ENCODE measurements at regions not wholly inside any gene's neighbourhood (a gene's known extent, or its start where the extent isn't known, plus 50 kb on each side); places are given as distances from the start of the nearest gene placed in this dataset.

- no peak overlapping the region for H3K4me3 ChIP-seq (ENCODE audit: low read depth in 1 of 2, low read length in 2 of 2)
- no peaks in the 10 kb centered on the region for H3K36me3 ChIP-seq (ENCODE audit: insufficient read depth, low read length)
- H3K27ac ChIP-seq (ENCODE audit: low read depth, low read length): no peak overlapping the region
- H3K9ac ChIP-seq (ENCODE audit: low read length): no peak overlapping the region
- H3K4me1 ChIP-seq (ENCODE audit: insufficient read depth, low read length): no peaks in the 10 kb centered on the region
- H3K9me3 ChIP-seq (ENCODE audit: low read length): no peaks in the 10 kb centered on the region
- no peaks in the 10 kb centered on the region for H3K27me3 ChIP-seq (ENCODE audit: control insufficient read depth in 1 of 2, insufficient read depth in 2 of 2, low read length in 2 of 2)
Measured at GRCh38 chr13:59259165-59260000, 904.3 kb downstream of the DIAPH3 start.

- Histone ChIP-seq H3K27me3 (ENCODE audit: control insufficient read depth in 1 of 2, insufficient read depth in 2 of 2, low read length in 2 of 2) (no peaks in the 10 kb centered on the region), H3K9ac (ENCODE audit: low read length) (no peak overlapping the region), H3K4me3 (ENCODE audit: low read depth in 1 of 2, low read length in 2 of 2) (no peak overlapping the region), H3K36me3 (ENCODE audit: insufficient read depth, low read length) (no peaks in the 10 kb centered on the region), H3K27ac (ENCODE audit: low read depth, low read length) (no peak overlapping the region), H3K4me1 (ENCODE audit: insufficient read depth, low read length) (no peaks in the 10 kb centered on the region), H3K9me3 (ENCODE audit: low read length) (no peaks in the 10 kb centered on the region)
Measured at GRCh38 chr13:59261928-59262488, 901.7 kb downstream of the DIAPH3 start.

GRCh38 chr13:59263531-59263930 is 900.2 kb downstream of the DIAPH3 start:
- Histone ChIP-seq H3K9me3 (ENCODE audit: low read length) (no peaks in the 10 kb centered on the region), H3K36me3 (ENCODE audit: insufficient read depth, low read length) (no peaks in the 10 kb centered on the region), H3K4me1 (ENCODE audit: insufficient read depth, low read length) (no peaks in the 10 kb centered on the region), H3K9ac (ENCODE audit: low read length) (no peak overlapping the region), H3K27me3 (ENCODE audit: control insufficient read depth in 1 of 2, insufficient read depth in 2 of 2, low read length in 2 of 2) (no peaks in the 10 kb centered on the region), H3K27ac (ENCODE audit: low read depth, low read length) (no peak overlapping the region), H3K4me3 (ENCODE audit: low read depth in 1 of 2, low read length in 2 of 2) (no peak overlapping the region)

GRCh38 chr13:59266478-59267063 is 897.2 kb downstream of the DIAPH3 start:
- no peaks in the 10 kb centered on the region for H3K9me3 ChIP-seq (ENCODE audit: low read length)
- H3K4me3 ChIP-seq (ENCODE audit: low read depth in 1 of 2, low read length in 2 of 2): no peak overlapping the region
- no peaks in the 10 kb centered on the region for H3K27me3 ChIP-seq (ENCODE audit: control insufficient read depth in 1 of 2, insufficient read depth in 2 of 2, low read length in 2 of 2)
- no peak overlapping the region for H3K9ac ChIP-seq (ENCODE audit: low read length)
- H3K36me3 ChIP-seq (ENCODE audit: insufficient read depth, low read length): no peaks in the 10 kb centered on the region
- H3K27ac ChIP-seq (ENCODE audit: low read depth, low read length): no peak overlapping the region
- no peaks in the 10 kb centered on the region for H3K4me1 ChIP-seq (ENCODE audit: insufficient read depth, low read length)

- Histone ChIP-seq H3K27ac (ENCODE audit: low read depth, low read length) (no peak overlapping the region), H3K9me3 (ENCODE audit: low read length) (no peaks in the 10 kb centered on the region), H3K4me1 (ENCODE audit: insufficient read depth, low read length) (no peaks in the 10 kb centered on the region), H3K9ac (ENCODE audit: low read length) (no peak overlapping the region), H3K27me3 (ENCODE audit: control insufficient read depth in 1 of 2, insufficient read depth in 2 of 2, low read length in 2 of 2) (no peaks in the 10 kb centered on the region), H3K4me3 (ENCODE audit: low read depth in 1 of 2, low read length in 2 of 2) (no peak overlapping the region), H3K36me3 (ENCODE audit: insufficient read depth, low read length) (no peaks in the 10 kb centered on the region)
Measured at GRCh38 chr13:59269476-59269875, 894.3 kb downstream of the DIAPH3 start.

- Histone ChIP-seq H3K9ac (ENCODE audit: low read length) (no peak overlapping the region), H3K9me3 (ENCODE audit: low read length) (no peaks in the 10 kb centered on the region), H3K4me1 (ENCODE audit: insufficient read depth, low read length) (no peaks in the 10 kb centered on the region), H3K4me3 (ENCODE audit: low read depth in 1 of 2, low read length in 2 of 2) (no peak overlapping the region), H3K27ac (ENCODE audit: low read depth, low read length) (no peak overlapping the region), H3K36me3 (ENCODE audit: insufficient read depth, low read length) (no peaks in the 10 kb centered on the region), H3K27me3 (ENCODE audit: control insufficient read depth in 1 of 2, insufficient read depth in 2 of 2, low read length in 2 of 2) (no peaks in the 10 kb centered on the region)
Measured at GRCh38 chr13:59270327-59270726, 893.4 kb downstream of the DIAPH3 start.

- H3K4me1 ChIP-seq (ENCODE audit: insufficient read depth, low read length): no peaks in the 10 kb centered on the region
- H3K27me3 ChIP-seq (ENCODE audit: control insufficient read depth in 1 of 2, insufficient read depth in 2 of 2, low read length in 2 of 2): no peaks in the 10 kb centered on the region
- no peaks in the 10 kb centered on the region for H3K36me3 ChIP-seq (ENCODE audit: insufficient read depth, low read length)
- H3K9me3 ChIP-seq (ENCODE audit: low read length): no peaks in the 10 kb centered on the region
- H3K4me3 ChIP-seq (ENCODE audit: low read depth in 1 of 2, low read length in 2 of 2): no peak overlapping the region
- no peak overlapping the region for H3K27ac ChIP-seq (ENCODE audit: low read depth, low read length)
- no peak overlapping the region for H3K9ac ChIP-seq (ENCODE audit: low read length)
Measured at GRCh38 chr13:59274958-59275727, 888.6 kb downstream of the DIAPH3 start.

GRCh38 chr13:59276436-59276835 is 887.3 kb downstream of the DIAPH3 start:
- no peaks in the 10 kb centered on the region for H3K36me3 ChIP-seq (ENCODE audit: insufficient read depth, low read length)
- H3K4me3 ChIP-seq (ENCODE audit: low read depth in 1 of 2, low read length in 2 of 2): no peak overlapping the region
- no peak overlapping the region for H3K9ac ChIP-seq (ENCODE audit: low read length)
- H3K9me3 ChIP-seq (ENCODE audit: low read length): no peaks in the 10 kb centered on the region
- H3K4me1 ChIP-seq (ENCODE audit: insufficient read depth, low read length): no peaks in the 10 kb centered on the region
- H3K27me3 ChIP-seq (ENCODE audit: control insufficient read depth in 1 of 2, insufficient read depth in 2 of 2, low read length in 2 of 2): no peaks in the 10 kb centered on the region
- no peak overlapping the region for H3K27ac ChIP-seq (ENCODE audit: low read depth, low read length)

- H3K4me3 ChIP-seq (ENCODE audit: low read depth in 1 of 2, low read length in 2 of 2): no peak overlapping the region
Measured at GRCh38 chr13:59277106-59277505, 886.6 kb downstream of the DIAPH3 start.

GRCh38 chr13:59279028-59279427 is 884.7 kb downstream of the DIAPH3 start:
- no peak overlapping the region for H3K27ac ChIP-seq (ENCODE audit: low read depth, low read length)
- H3K36me3 ChIP-seq (ENCODE audit: insufficient read depth, low read length): no peaks in the 10 kb centered on the region
- H3K27me3 ChIP-seq (ENCODE audit: control insufficient read depth in 1 of 2, insufficient read depth in 2 of 2, low read length in 2 of 2): no peaks in the 10 kb centered on the region
- no peak overlapping the region for H3K9ac ChIP-seq (ENCODE audit: low read length)
- H3K4me1 ChIP-seq (ENCODE audit: insufficient read depth, low read length): no peaks in the 10 kb centered on the region
- no peak overlapping the region for H3K4me3 ChIP-seq (ENCODE audit: low read depth in 1 of 2, low read length in 2 of 2)
- H3K9me3 ChIP-seq (ENCODE audit: low read length): no peaks in the 10 kb centered on the region

More at GRCh38 chr13:59277106-59277505, 886.6 kb downstream of the DIAPH3 start:
- Histone ChIP-seq H3K27me3 (ENCODE audit: control insufficient read depth in 1 of 2, insufficient read depth in 2 of 2, low read length in 2 of 2) (no peaks in the 10 kb centered on the region), H3K9me3 (ENCODE audit: low read length) (no peaks in the 10 kb centered on the region), H3K9ac (ENCODE audit: low read length) (no peak overlapping the region), H3K4me1 (ENCODE audit: insufficient read depth, low read length) (no peaks in the 10 kb centered on the region), H3K27ac (ENCODE audit: low read depth, low read length) (no peak overlapping the region), H3K36me3 (ENCODE audit: insufficient read depth, low read length) (no peaks in the 10 kb centered on the region)

- no peaks in the 10 kb centered on the region for H3K4me1 ChIP-seq (ENCODE audit: insufficient read depth, low read length)
- H3K36me3 ChIP-seq (ENCODE audit: insufficient read depth, low read length): no peaks in the 10 kb centered on the region
- no peak overlapping the region for H3K9ac ChIP-seq (ENCODE audit: low read length)
- H3K9me3 ChIP-seq (ENCODE audit: low read length): no peaks in the 10 kb centered on the region
- H3K27me3 ChIP-seq (ENCODE audit: control insufficient read depth in 1 of 2, insufficient read depth in 2 of 2, low read length in 2 of 2): no peaks in the 10 kb centered on the region
- H3K27ac ChIP-seq (ENCODE audit: low read depth, low read length): no peak overlapping the region
- no peak overlapping the region for H3K4me3 ChIP-seq (ENCODE audit: low read depth in 1 of 2, low read length in 2 of 2)
Measured at GRCh38 chr13:59279576-59279975, 884.2 kb downstream of the DIAPH3 start.
